Neuronal stem cell (in vitro differentiated cells): ENCODE measurements at regions not wholly inside any gene's neighbourhood (a gene's known extent, or its start where the extent isn't known, plus 50 kb on each side); places are given as distances from the start of the nearest gene placed in this dataset.

Experiments used
- DNase-seq: peaks from one replicate; pipeline ENCODE4 v3.0.0-alpha.2; 2013; ENCODE audit warnings: low spot score
- H2AFZ ChIP-seq: one replicate; pipeline ENCODE4 v1.6.1; 2013; ENCODE audit warnings: mild to moderate bottlenecking, low read length, inconsistent platforms
- H2AK5ac ChIP-seq: 2 replicates; pipeline ENCODE4 v1.6.1; 2013; ENCODE audit warnings: low read depth, mild to moderate bottlenecking, inconsistent platforms, low read length, moderate library complexity, mixed read lengths
- H2BK120ac ChIP-seq: 2 replicates; pipeline ENCODE4 v1.6.1; 2013; ENCODE audit warnings: low read depth, mild to moderate bottlenecking, inconsistent platforms, low read length, moderate library complexity, mixed read lengths
- H2BK12ac ChIP-seq: one replicate; pipeline ENCODE4 v1.6.1; 2013; ENCODE audit warnings: low read length, inconsistent platforms
- H2BK15ac ChIP-seq: 2 replicates; pipeline ENCODE4 v1.6.1; 2013; ENCODE audit warnings: mild to moderate bottlenecking, low read length, inconsistent platforms, mixed read lengths
- H2BK5ac ChIP-seq: one replicate; pipeline ENCODE4 v1.6.1; 2013; ENCODE audit warnings: inconsistent platforms, mild to moderate bottlenecking, low read length, moderate library complexity
- H3K14ac ChIP-seq: one replicate; pipeline ENCODE4 v1.6.1; 2013; ENCODE audit warnings: low read length, inconsistent platforms
- H3K18ac ChIP-seq: 2 replicates; pipeline ENCODE4 v1.6.1; 2013; ENCODE audit warnings: low read length, inconsistent platforms
- H3K23ac ChIP-seq: 2 replicates; pipeline ENCODE4 v1.6.1; 2013; ENCODE audit warnings: low read depth, mild to moderate bottlenecking, mixed read lengths, low read length, inconsistent platforms; ENCODE audit not compliant: poor library complexity
- H3K27ac ChIP-seq: replicated peaks from 3 replicates; pipeline ENCODE4 v1.5.1; 2013; ENCODE audit warnings: low read length, inconsistent platforms
- H3K27me3 ChIP-seq, 3 experiments: 2 replicates each; pipeline ENCODE4 v1.6.1; 2013; ENCODE audit warnings: low read length in 3 of 3, mild to moderate bottlenecking in 2 of 3, inconsistent platforms in 1 of 3, low read depth in 1 of 3, mixed read lengths in 1 of 3, moderate library complexity in 1 of 3; ENCODE audit not compliant: control insufficient read depth in 3 of 3, insufficient read depth in 3 of 3
- H3K36me3 ChIP-seq, 2 donors: replicated peaks in 1 of 2; 2 replicates each; pipeline ENCODE4 v1.6.1; 2013; ENCODE audit warnings: low read length in 2 of 2; ENCODE audit not compliant: control insufficient read depth in 2 of 2, insufficient read depth in 2 of 2
- H3K4ac ChIP-seq: 2 replicates; pipeline ENCODE4 v1.6.1; 2013; ENCODE audit warnings: inconsistent platforms, mild to moderate bottlenecking, low read length, moderate library complexity
- H3K4me1 ChIP-seq, 2 donors: 1 replicate in 1 of 2; 2 replicates in 1 of 2; pipeline ENCODE4 v1.6.1; 2013; ENCODE audit warnings: low read length in 2 of 2, low read depth in 1 of 2; ENCODE audit not compliant: control insufficient read depth in 2 of 2, insufficient read depth in 1 of 2
- H3K4me2 ChIP-seq: one replicate; pipeline ENCODE4 v1.6.1; 2013; ENCODE audit warnings: mild to moderate bottlenecking, low read length, inconsistent platforms; ENCODE audit not compliant: insufficient read depth, poor library complexity, severe bottlenecking
- H3K4me3 ChIP-seq, 2 donors: 2 replicates each; pipeline ENCODE4 v1.5.1; 2013; ENCODE audit warnings: low read length in 2 of 2, mild to moderate bottlenecking in 2 of 2, inconsistent platforms in 1 of 2, moderate library complexity in 1 of 2
- H3K79me1 ChIP-seq: one replicate; pipeline ENCODE4 v1.6.1; 2013; ENCODE audit warnings: low read depth, mild to moderate bottlenecking, inconsistent platforms, low read length, moderate library complexity
- H3K9ac ChIP-seq: one replicate; pipeline ENCODE4 v1.6.1; 2013; ENCODE audit warnings: mild to moderate bottlenecking, low read depth, low read length, inconsistent platforms; ENCODE audit not compliant: poor library complexity
- H3K9me3 ChIP-seq, 2 donors: replicated peaks in 1 of 2; 2 replicates each; pipeline versions ENCODE3 to v1.6.1; 2013; ENCODE audit warnings: low read length in 2 of 2, mild to moderate bottlenecking in 2 of 2, inconsistent platforms in 1 of 2, low read depth in 1 of 2, mixed read lengths in 1 of 2, moderate library complexity in 1 of 2; ENCODE audit not compliant: control insufficient read depth in 2 of 2, insufficient read depth in 1 of 2
- H4K8ac ChIP-seq: one replicate; pipeline ENCODE4 v1.6.1; 2013; ENCODE audit warnings: low read depth, mild to moderate bottlenecking, inconsistent platforms, low read length, moderate library complexity
- H4K91ac ChIP-seq: one replicate; pipeline ENCODE4 v1.6.1; 2013; ENCODE audit warnings: low read length, low read depth, mild to moderate bottlenecking, inconsistent platforms; ENCODE audit not compliant: poor library complexity
- WGBS, 2 donors: extraction: QIAGEN DNeasy Blood & Tissue Kit; methylation state at CpG; one replicate each; pipeline ENCODE4 v1.1.7; 2013; ENCODE audit warnings: missing lambda C conversion rate in 2 of 2, mixed read lengths in 1 of 2; ENCODE audit not compliant: insufficient read length in 2 of 2, insufficient replicate concordance in 1 of 2; ENCODE audit errors: extremely low coverage in 2 of 2; 5-methylcytosine and 5-hydroxymethylcytosine counted together

DNA sequence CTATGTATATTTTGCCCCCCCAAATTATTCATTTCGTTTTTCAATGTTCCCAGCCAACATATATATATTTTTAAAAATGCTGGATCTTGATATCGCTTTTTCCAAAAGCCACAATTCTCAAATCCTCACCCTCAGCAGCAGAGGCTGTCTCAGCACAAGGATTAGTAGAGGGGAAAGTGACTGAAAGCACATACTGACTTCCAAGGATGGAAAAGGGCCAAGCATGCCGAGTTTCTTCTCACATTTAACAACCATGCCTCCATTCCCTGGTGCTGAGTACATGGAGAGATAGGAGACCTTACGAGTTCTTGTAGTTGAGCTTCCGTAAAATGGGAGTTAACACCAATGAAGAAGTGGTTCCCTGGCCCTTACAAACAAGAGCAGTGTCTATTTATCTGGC lies 403.4 kb upstream of the DCN start:
- Histone ChIP-seq H4K91ac (no peak overlapping the region), H2BK12ac (no peak overlapping the region), H3K4me3 (no peak overlapping the region), H3K4me1 (no peaks in the 10 kb centered on the region), H3K4me2 (no peak overlapping the region), H2AK5ac (no peak overlapping the region), H2AFZ (no peak overlapping the region), H3K23ac (no peak overlapping the region), H3K14ac (no peak overlapping the region), H4K8ac (no peak overlapping the region), H3K9me3 (no peaks in the 10 kb centered on the region), H3K36me3 (no peaks in the 10 kb centered on the region), H3K9ac (no peak overlapping the region), H3K18ac (no peak overlapping the region), H2BK15ac (no peak overlapping the region), H3K4ac (no peak overlapping the region), H2BK120ac (no peak overlapping the region), H2BK5ac (no peak overlapping the region), H3K27ac (no peak overlapping the region), H3K27me3 (no peaks in the 10 kb centered on the region), H3K79me1 (no peaks in the 10 kb centered on the region)
- no peak for DNase-seq
- WGBS, 2 donors: no CpG with 5 or more reads among the region's 5 CpGs

DNA sequence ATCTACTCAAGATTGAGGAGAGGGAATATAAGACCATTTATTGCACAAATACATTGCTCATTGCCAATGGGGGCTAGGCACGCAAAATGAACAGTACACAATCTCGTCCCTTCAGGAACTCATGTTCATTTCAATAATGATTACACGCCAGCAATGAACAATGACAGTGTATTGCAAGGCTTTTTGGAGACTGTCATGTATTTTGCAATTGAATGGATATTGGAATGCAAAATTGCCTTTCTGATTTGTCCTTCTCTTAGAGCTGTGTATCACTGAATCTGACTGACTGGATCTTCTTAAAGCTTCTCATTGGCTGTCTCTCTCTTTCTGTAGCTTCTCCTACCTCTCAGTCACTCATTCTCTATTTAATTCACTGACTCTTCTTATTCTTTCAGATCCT lies 400.2 kb upstream of the DCN start:
- Histone ChIP-seq H2BK15ac (no peak overlapping the region), H3K23ac (no peak overlapping the region), H2BK5ac (no peak overlapping the region), H3K14ac (no peak overlapping the region), H3K4me2 (no peak overlapping the region), H3K4me1 (peaks cover 0 to 2% of the 10 kb centered on the region in 2 donors), H3K27me3 (no peaks in the 10 kb centered on the region), H3K9me3 (no peaks in the 10 kb centered on the region), H3K18ac (no peak overlapping the region), H3K9ac (no peak overlapping the region), H2AFZ (peak overlapping the region; percentile 3), H3K36me3 (no peaks in the 10 kb centered on the region), H3K4me3 (no peak overlapping the region), H3K79me1 (no peaks in the 10 kb centered on the region), H2AK5ac (no peak overlapping the region), H2BK120ac (no peak overlapping the region), H3K4ac (no peak overlapping the region), H4K91ac (no peak overlapping the region), H3K27ac (no peak overlapping the region), H4K8ac (no peak overlapping the region), H2BK12ac (no peak overlapping the region)
- no CpG with 5 or more reads among the region's 3 CpGs for WGBS, 2 donors
- DNase-seq: no peak

DNA sequence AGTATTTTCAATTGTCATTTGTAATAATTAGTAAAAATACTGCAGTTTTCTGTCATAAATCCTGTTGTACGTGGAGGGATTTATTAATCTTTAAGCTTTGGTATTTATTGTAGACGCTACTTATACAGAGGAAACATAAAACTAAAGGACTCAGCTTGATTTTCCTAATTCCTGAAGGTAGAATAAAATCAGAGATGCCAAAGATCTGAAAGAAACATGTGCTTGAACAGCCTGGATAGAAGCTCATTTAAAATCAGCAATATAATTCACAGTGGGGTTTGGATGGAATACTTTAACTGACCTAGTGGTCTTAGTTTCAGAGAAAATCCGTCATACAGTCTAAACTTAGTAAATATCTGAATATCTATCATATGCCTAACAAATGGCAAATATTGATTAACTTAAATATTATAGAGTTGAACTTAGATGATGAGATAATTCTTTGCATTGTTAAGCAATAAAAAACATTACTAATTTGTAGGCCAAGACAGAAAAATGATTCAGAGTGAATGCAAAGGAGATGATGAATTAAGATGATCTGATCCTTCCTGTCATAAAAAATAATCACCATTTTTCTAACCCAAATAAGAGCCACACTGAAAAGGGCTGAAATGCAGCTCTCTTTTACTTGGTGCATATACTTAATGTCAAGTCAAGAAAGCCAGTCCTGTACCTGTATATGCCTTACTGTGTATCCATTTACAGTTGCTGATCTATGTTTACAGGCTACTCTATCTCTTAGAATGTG lies 397.1 kb upstream of the DCN start:
- H2BK12ac ChIP-seq: no peak overlapping the region
- no peak overlapping the region for H3K18ac ChIP-seq
- H3K79me1 ChIP-seq: no peaks in the 10 kb centered on the region
- H2BK120ac ChIP-seq: no peak overlapping the region
- WGBS, 2 donors: no CpG with 5 or more reads among the region's 3 CpGs
- H3K14ac ChIP-seq: no peak overlapping the region
- no peak overlapping the region for H3K27ac ChIP-seq
- H3K36me3 ChIP-seq: no peaks in the 10 kb centered on the region
- H3K4me3 ChIP-seq: no peak overlapping the region
- no peaks in the 10 kb centered on the region for H3K9me3 ChIP-seq
- no peak for DNase-seq
- no peak overlapping the region for H3K4ac ChIP-seq
- H3K23ac ChIP-seq: no peak overlapping the region
- H2BK15ac ChIP-seq: no peak overlapping the region
- H3K27me3 ChIP-seq: no peaks in the 10 kb centered on the region
- no peak overlapping the region for H2AK5ac ChIP-seq
- H3K9ac ChIP-seq: no peak overlapping the region
- H3K4me2 ChIP-seq: no peak overlapping the region
- H2AFZ ChIP-seq: no peak overlapping the region
- H4K8ac ChIP-seq: no peak overlapping the region
- no peak overlapping the region for H2BK5ac ChIP-seq
- peaks cover 0 to 6% of the 10 kb centered on the region in 2 donors for H3K4me1 ChIP-seq
- H4K91ac ChIP-seq: no peak overlapping the region

DNA sequence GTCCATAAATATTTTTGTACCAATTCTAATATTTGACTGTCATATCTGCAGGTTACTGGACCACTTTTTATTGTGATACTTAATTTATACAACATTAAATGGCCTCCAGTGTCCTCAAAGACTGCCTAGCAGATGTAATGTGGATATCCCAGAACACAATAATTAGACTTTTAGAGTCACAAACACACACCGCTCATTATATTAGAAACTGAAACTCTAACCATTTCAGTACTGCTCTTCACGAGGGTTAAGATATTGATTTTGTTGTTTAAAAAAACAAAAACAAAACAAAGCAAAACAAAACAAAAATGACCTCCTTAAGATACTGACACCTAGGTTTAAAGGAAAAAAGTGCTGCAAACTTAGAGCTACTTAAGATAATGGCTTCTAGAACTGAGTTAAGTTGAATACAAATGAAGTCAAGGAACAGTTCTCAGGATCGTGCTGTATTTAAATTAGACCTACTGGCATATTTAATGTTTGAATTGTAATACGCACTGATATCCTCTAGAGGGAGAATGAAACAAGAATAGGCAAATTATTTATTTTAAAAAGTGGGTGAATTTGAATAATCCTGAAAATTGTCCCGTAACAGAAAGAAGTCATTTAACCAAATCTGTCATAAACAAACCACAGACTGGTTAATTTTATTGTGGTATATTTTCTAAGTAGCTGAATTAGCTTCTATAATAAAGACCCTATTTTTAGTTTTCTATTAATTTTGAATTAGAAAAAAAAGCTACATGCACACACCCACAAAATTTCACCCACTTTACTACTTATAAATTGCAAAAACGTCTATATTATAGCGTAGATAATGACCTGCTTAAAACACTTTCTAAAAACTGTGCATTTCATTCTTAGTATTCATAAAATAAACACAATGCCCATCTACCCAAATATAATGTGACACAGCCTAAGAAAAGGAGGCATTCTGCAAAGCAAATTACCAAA lies 395.2 kb upstream of the DCN start:
- no peak overlapping the region for H3K14ac ChIP-seq
- H2AFZ ChIP-seq: peak overlapping the region; percentile 41
- no CpG with 5 or more reads among the region's 7 CpGs for WGBS, 2 donors
- H2BK120ac ChIP-seq: no peak overlapping the region
- no peak overlapping the region for H2BK15ac ChIP-seq
- no peaks in the 10 kb centered on the region for H3K9me3 ChIP-seq
- no peak overlapping the region for H3K18ac ChIP-seq
- no peak overlapping the region for H2BK5ac ChIP-seq
- H3K4me1 ChIP-seq: peaks cover 0 to 11% of the 10 kb centered on the region in 2 donors
- no peak overlapping the region for H3K4me2 ChIP-seq
- no peak overlapping the region for H3K9ac ChIP-seq
- no peaks in the 10 kb centered on the region for H3K36me3 ChIP-seq
- H3K27ac ChIP-seq: no peak overlapping the region
- H3K4me3 ChIP-seq: no peak overlapping the region
- no peaks in the 10 kb centered on the region for H3K79me1 ChIP-seq
- H4K91ac ChIP-seq: no peak overlapping the region
- no peak for DNase-seq
- H3K27me3 ChIP-seq: no peaks in the 10 kb centered on the region
- no peak overlapping the region for H4K8ac ChIP-seq
- no peak overlapping the region for H3K4ac ChIP-seq
- H2AK5ac ChIP-seq: no peak overlapping the region
- no peak overlapping the region for H2BK12ac ChIP-seq
- H3K23ac ChIP-seq: no peak overlapping the region
